Suprapubic skin (tissue), 4 donors: ENCODE measurements at regions not wholly inside any gene's neighbourhood (a gene's known extent, or its start where the extent isn't known, plus 50 kb on each side); places are given as distances from the start of the nearest gene placed in this dataset.

Experiments
- DNase-seq, 2 donors: peaks; one replicate each; pipeline ENCODE4 v3.0.0-alpha.2; 2019; ENCODE audit warnings: low spot score in 2 of 2
- H3K27ac ChIP-seq: fragments of 200-600 bp; sonication (generic); one replicate; pipeline ENCODE4 v1.5.1; 2019
- H3K27me3 ChIP-seq: fragments of 200-600 bp; sonication (generic); one replicate; pipeline ENCODE4 v1.5.1; 2019
- H3K36me3 ChIP-seq: fragments of 200-600 bp; sonication (generic); one replicate; pipeline ENCODE4 v1.5.1; 2019
- H3K4me1 ChIP-seq: fragments of 200-600 bp; sonication (generic); one replicate; pipeline ENCODE4 v1.5.1; 2019
- H3K4me3 ChIP-seq: fragments of 200-600 bp; sonication (generic); one replicate; pipeline ENCODE4 v1.5.1; 2019; ENCODE audit warnings: mild to moderate bottlenecking
- H3K9me3 ChIP-seq: fragments of 200-600 bp; sonication (generic); one replicate; pipeline ENCODE4 v1.5.1; 2019
- EP300 ChIP-seq: sonication (generic); formaldehyde crosslinking; IDR thresholded peaks from one replicate; pipeline ENCODE4 v1.6.1; 2017; ENCODE audit warnings: antibody characterized with exemption
- POLR2A ChIP-seq, 2 donors: fragments of 450-650 bp; IDR thresholded peaks; one replicate each; pipeline ENCODE4 v1.6.1; 2017; ENCODE audit warnings: antibody characterized with exemption in 2 of 2, mild to moderate bottlenecking in 2 of 2, moderate library complexity in 2 of 2
- POLR2AphosphoS5 ChIP-seq, 3 donors: sonication (generic); formaldehyde crosslinking; IDR thresholded peaks; one replicate each; pipeline ENCODE4 v1.6.1; 2017; ENCODE audit warnings: antibody characterized with exemption in 3 of 3
- WGBS: methylation state at CpG from one replicate; pipeline ENCODE4 v1.1.5; 2018; 5-methylcytosine and 5-hydroxymethylcytosine counted together
- TF ChIP-seq, protein P1 (sequence below), 2 donors: fragments of 200-600 bp in 1 of 2; fragments of 450-650 bp in 1 of 2; sonication (generic) in 1 of 2; IDR thresholded peaks; one replicate each; pipeline ENCODE4 v1.5.1; 2016 to 2019; ENCODE audit warnings: antibody characterized with exemption in 2 of 2, mild to moderate bottlenecking in 1 of 2, moderate library complexity in 1 of 2

DNA sequence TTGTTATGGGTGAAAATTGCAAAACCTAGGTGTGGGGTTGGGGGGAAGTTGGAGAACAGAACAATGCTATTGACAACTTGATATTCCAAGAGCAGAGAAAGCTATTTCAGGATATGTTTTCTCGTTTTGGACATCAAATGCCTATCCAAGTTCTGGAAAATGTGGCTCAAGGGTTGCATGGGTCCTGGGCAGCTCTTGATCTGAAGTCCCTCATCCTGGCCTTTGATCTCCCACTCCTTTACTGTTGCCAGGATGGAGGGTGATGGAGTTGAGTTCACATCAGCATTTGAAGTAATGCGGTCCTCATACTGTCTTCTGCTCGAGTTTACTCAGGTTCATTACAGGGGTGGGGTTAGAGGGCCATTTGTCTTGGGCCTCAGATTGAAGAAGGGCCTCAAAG, 76.9 kb upstream of the RPS23 start:
- no peaks in the 10 kb centered on the region for H3K9me3 ChIP-seq
- no peak for TF ChIP-seq POLR2A (IDR thresholded peaks at IDR 0.05)
- TF ChIP-seq, protein P1, sequence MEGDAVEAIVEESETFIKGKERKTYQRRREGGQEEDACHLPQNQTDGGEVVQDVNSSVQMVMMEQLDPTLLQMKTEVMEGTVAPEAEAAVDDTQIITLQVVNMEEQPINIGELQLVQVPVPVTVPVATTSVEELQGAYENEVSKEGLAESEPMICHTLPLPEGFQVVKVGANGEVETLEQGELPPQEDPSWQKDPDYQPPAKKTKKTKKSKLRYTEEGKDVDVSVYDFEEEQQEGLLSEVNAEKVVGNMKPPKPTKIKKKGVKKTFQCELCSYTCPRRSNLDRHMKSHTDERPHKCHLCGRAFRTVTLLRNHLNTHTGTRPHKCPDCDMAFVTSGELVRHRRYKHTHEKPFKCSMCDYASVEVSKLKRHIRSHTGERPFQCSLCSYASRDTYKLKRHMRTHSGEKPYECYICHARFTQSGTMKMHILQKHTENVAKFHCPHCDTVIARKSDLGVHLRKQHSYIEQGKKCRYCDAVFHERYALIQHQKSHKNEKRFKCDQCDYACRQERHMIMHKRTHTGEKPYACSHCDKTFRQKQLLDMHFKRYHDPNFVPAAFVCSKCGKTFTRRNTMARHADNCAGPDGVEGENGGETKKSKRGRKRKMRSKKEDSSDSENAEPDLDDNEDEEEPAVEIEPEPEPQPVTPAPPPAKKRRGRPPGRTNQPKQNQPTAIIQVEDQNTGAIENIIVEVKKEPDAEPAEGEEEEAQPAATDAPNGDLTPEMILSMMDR (IDR thresholded peaks at IDR 0.05) = no peak
- TF ChIP-seq EP300 = no peak
- no peak for TF ChIP-seq POLR2AphosphoS5 (IDR thresholded peaks at IDR 0.05)
- no peak for DNase-seq
- WGBS = 83% methylated on average over 3 of the region's 3 CpGs
- H3K4me1 ChIP-seq = peaks cover 39% of the 10 kb centered on the region
- no peak overlapping the region for H3K27ac ChIP-seq
- H3K36me3 ChIP-seq = no peaks in the 10 kb centered on the region
- no peaks in the 10 kb centered on the region for H3K27me3 ChIP-seq
- H3K4me3 ChIP-seq = no peak overlapping the region

DNA sequence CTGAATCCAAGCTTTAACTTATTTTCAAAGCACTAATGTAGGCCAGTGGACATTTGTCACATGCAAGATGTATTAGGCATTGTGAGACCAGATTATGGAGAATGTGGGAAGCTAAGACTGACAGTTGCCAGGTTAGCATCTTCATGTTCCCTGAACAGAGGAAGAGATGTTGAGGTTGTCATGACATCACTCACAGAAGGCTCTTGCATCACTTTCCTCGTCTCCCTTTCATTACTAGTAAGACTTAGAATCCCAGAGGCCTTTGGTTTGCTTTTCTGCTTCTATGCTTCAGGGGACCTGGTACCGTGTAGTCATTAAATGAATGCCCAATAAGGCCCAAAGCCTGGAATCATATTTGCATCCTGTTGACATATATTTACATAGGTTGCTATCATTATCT, 76.4 kb upstream of the RPS23 start:
- TF ChIP-seq POLR2A (IDR thresholded peaks at IDR 0.05) (no peak), POLR2AphosphoS5 (IDR thresholded peaks at IDR 0.05) (no peak), EP300 (no peak)
- TF ChIP-seq, protein P1 (IDR thresholded peaks at IDR 0.05) = no peak
- Histone ChIP-seq H3K4me3 (no peak overlapping the region), H3K36me3 (no peaks in the 10 kb centered on the region), H3K27me3 (no peaks in the 10 kb centered on the region), H3K4me1 (peaks cover 39% of the 10 kb centered on the region), H3K27ac (no peak overlapping the region), H3K9me3 (no peaks in the 10 kb centered on the region)
- no peak for DNase-seq
- WGBS = 95% methylated on average over 2 of the region's 2 CpGs

DNA sequence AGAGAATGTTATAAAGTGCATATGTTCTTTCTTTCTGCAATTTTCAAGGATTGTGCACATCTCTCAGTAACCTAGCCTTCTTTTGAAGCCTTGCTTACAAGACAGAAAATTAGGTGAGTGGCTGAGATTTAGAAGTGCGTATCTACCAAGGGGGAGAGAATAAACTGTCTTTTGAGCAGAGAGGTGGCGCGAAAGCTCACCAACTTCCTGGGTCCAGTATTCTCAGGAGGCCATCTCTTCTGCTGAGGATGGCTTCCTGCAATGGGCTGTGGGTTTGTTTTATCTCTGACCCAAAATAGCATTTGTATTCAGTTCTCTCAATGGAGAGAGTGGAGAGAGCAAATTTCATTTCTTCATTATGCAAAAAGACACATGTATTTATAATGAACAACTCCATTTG, 75.4 kb upstream of the RPS23 start:
- H3K4me3 ChIP-seq = no peak overlapping the region
- WGBS = 91% methylated on average over 3 of the region's 3 CpGs
- peaks cover 37% of the 10 kb centered on the region for H3K4me1 ChIP-seq
- no peak for TF ChIP-seq POLR2A (IDR thresholded peaks at IDR 0.05)
- TF ChIP-seq, protein P1 (IDR thresholded peaks at IDR 0.05) = no peak
- TF ChIP-seq EP300 = no peak
- no peak for TF ChIP-seq POLR2AphosphoS5 (IDR thresholded peaks at IDR 0.05)
- H3K9me3 ChIP-seq = no peaks in the 10 kb centered on the region
- no peak overlapping the region for H3K27ac ChIP-seq
- H3K27me3 ChIP-seq = no peaks in the 10 kb centered on the region
- no peaks in the 10 kb centered on the region for H3K36me3 ChIP-seq
- no peak for DNase-seq

DNA sequence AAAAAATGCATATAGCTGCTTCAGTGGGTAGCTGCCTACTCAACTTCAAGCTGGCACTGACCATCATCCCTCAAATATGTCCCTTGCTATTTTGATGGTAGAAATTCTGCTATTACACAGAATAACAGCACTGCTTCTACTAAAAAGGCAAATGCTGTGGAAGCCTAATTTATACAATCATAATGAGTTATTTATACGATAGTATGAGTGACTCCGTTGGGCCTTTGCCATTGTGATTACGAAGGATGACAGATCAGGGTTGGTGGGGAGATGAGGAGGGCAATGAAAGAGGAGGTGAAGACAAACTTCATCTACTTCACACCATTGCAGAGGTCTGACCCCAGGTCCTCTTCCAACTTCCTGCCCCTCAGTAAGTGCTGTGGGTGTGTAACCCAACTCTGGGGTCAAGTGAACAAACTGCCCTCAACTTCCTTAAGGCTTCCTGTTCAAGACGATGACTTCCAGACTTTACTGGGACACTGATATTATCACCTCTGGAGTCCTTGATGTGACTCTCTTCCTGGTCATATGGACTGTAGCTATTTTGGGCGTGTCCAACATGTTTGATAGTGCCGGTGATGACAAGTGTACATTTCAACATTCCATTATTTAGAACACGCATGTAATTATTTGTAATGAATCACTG, 74.1 kb upstream of the RPS23 start:
- Histone ChIP-seq H3K4me1 (peaks cover 38% of the 10 kb centered on the region), H3K27ac (no peak overlapping the region), H3K9me3 (no peaks in the 10 kb centered on the region), H3K4me3 (no peak overlapping the region), H3K36me3 (no peaks in the 10 kb centered on the region), H3K27me3 (no peaks in the 10 kb centered on the region)
- no peak for TF ChIP-seq POLR2A (IDR thresholded peaks at IDR 0.05)
- no peak for TF ChIP-seq EP300
- TF ChIP-seq POLR2AphosphoS5 (IDR thresholded peaks at IDR 0.05) = no peak
- TF ChIP-seq, protein P1 (IDR thresholded peaks at IDR 0.05) = no peak
- DNase-seq = no peak
- 43% methylated on average over 7 of the region's 7 CpGs for WGBS

DNA sequence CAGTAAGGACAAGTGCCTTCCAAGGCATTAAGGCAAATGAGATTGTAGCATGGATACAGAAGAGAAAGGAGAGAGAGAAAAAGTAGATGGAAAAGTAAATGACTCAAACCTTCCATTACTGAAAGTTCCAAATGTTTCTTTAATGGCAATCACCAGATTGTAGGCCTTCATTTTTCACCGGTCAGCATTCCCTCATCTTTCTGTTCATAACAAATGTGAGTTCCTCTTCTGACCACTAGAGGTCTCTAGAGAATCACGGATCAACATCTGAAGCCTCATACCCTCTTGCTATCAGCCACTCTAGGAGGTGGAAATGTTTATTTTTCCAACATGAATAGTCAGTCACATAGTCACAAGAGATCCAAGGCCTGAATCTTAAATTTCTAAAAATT, 73.6 kb upstream of the RPS23 start:
- Histone ChIP-seq H3K9me3 (no peaks in the 10 kb centered on the region), H3K4me1 (peaks cover 37% of the 10 kb centered on the region), H3K27me3 (no peaks in the 10 kb centered on the region), H3K4me3 (no peak overlapping the region), H3K36me3 (no peaks in the 10 kb centered on the region), H3K27ac (no peak overlapping the region)
- no peak for TF ChIP-seq EP300
- TF ChIP-seq, protein P1 (IDR thresholded peaks at IDR 0.05) = peak; percentile 65 to 70
- TF ChIP-seq POLR2AphosphoS5 (IDR thresholded peaks at IDR 0.05) = no peak
- TF ChIP-seq POLR2A (IDR thresholded peaks at IDR 0.05) = no peak
- DNase-seq = no peak
- 4% methylated on average over 2 of the region's 2 CpGs for WGBS
